Cardiac muscle cell (in vitro differentiated cells and primary cell): ENCODE measurements at regions not wholly inside any gene's neighbourhood (a gene's known extent, or its start where the extent isn't known, plus 50 kb on each side); places are given as distances from the start of the nearest gene placed in this dataset.

Experiments
- DNase-seq, 2 donors: peaks; one replicate each; pipeline versions ENCODE4 v3.0.0 to v3.0.0-alpha.2; 2010 to 2017; ENCODE audit warnings: low read depth in 1 of 2, low spot score in 1 of 2
- H3K27ac ChIP-seq: fragments of 200-600 bp; sonication (generic); 2 replicates; pipeline ENCODE4 v1.5.1; 2016
- H3K27me3 ChIP-seq: fragments of 200-600 bp; sonication (generic); 2 replicates; pipeline ENCODE4 v1.6.0; 2016; ENCODE audit warnings: control low read depth
- H3K36me3 ChIP-seq: fragments of 200-600 bp; sonication (generic); 2 replicates; pipeline ENCODE4 v1.5.1; 2016; ENCODE audit warnings: control low read depth
- H3K4me1 ChIP-seq: fragments of 200-600 bp; sonication (generic); 2 replicates; pipeline ENCODE4 v1.8.1; 2017; ENCODE audit warnings: low read depth, mild to moderate bottlenecking, mixed run types
- H3K4me3 ChIP-seq: fragments of 200-600 bp; sonication (generic); 2 replicates; pipeline ENCODE4 v1.5.1; 2016; ENCODE audit warnings: mild to moderate bottlenecking
- H3K9me3 ChIP-seq: fragments of 200-600 bp; sonication (generic); 2 replicates; pipeline ENCODE4 v1.5.1; 2017; ENCODE audit warnings: low read depth, mild to moderate bottlenecking, control low read depth
- TF ChIP-seq, protein P1 (sequence below): IDR thresholded peaks from 2 replicates; pipeline ENCODE4 v1.5.1; 2012; ENCODE audit warnings: low read depth, mild to moderate bottlenecking, low read length

- peaks cover 5% of the 10 kb centered on the region for H3K4me1 ChIP-seq
- TF ChIP-seq, protein P1, sequence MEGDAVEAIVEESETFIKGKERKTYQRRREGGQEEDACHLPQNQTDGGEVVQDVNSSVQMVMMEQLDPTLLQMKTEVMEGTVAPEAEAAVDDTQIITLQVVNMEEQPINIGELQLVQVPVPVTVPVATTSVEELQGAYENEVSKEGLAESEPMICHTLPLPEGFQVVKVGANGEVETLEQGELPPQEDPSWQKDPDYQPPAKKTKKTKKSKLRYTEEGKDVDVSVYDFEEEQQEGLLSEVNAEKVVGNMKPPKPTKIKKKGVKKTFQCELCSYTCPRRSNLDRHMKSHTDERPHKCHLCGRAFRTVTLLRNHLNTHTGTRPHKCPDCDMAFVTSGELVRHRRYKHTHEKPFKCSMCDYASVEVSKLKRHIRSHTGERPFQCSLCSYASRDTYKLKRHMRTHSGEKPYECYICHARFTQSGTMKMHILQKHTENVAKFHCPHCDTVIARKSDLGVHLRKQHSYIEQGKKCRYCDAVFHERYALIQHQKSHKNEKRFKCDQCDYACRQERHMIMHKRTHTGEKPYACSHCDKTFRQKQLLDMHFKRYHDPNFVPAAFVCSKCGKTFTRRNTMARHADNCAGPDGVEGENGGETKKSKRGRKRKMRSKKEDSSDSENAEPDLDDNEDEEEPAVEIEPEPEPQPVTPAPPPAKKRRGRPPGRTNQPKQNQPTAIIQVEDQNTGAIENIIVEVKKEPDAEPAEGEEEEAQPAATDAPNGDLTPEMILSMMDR = no peak
- no peaks in the 10 kb centered on the region for H3K9me3 ChIP-seq
- DNase-seq = peak in 1 of 2 donors; percentile 61
- H3K4me3 ChIP-seq = no peak overlapping the region
- no peaks in the 10 kb centered on the region for H3K36me3 ChIP-seq
- no peak overlapping the region for H3K27ac ChIP-seq
- no peaks in the 10 kb centered on the region for H3K27me3 ChIP-seq
These were observed 336.5 kb downstream of the FOXO1 start for GRCh38 chr13:40329781-40330485.

DNA sequence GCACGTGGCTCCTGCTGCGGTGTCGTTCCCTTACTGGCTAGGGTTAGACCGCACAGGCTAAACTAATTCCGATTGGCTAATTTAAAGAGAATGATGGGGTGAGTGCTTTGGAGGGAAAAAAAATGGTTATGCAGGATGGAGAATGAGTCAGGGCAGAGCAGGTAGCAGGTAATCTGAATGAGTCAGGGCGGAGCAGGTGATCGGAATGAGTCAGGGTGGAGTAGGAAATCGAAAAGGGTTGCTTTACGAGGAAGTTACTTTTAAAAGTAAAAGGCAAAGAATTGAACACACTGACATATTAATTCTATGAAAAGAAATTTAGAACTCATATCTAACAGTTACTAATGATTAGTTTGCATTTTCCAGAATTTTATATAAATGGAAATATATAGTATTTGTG lies 335.5 kb downstream of the FOXO1 start:
- H3K4me3 ChIP-seq = no peak overlapping the region
- no peak for DNase-seq
- TF ChIP-seq, protein P1 = no peak
- H3K4me1 ChIP-seq = peaks cover 5% of the 10 kb centered on the region
- no peak overlapping the region for H3K27ac ChIP-seq
- H3K9me3 ChIP-seq = no peaks in the 10 kb centered on the region
- H3K27me3 ChIP-seq = no peaks in the 10 kb centered on the region
- no peaks in the 10 kb centered on the region for H3K36me3 ChIP-seq

GRCh38 chr13:40331802-40332201 lies 334.6 kb downstream of the FOXO1 start:
- Histone ChIP-seq H3K36me3 (no peaks in the 10 kb centered on the region), H3K27me3 (no peaks in the 10 kb centered on the region), H3K27ac (no peak overlapping the region), H3K4me1 (peaks cover 5% of the 10 kb centered on the region), H3K9me3 (no peaks in the 10 kb centered on the region), H3K4me3 (no peak overlapping the region)
- no peak for DNase-seq
- TF ChIP-seq, protein P1 = no peak

DNA sequence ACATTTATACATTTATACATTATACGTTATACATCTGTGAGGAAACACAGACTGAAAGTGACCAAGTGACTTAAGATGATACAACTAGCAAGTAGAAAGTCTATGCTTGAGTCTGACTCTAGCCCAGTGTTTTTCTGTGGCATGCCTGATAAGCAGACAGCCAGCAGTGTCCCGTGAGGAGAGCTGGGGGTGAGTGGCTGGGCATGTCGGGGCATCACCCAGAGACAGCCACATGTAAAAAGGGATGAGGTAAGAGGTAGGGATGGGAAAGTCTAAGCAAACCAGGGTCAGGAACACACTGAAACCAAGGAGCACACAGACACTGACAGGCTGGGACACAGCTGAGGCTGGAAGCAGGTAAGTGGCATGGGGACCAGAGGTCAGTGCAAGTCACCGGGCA lies 333.2 kb downstream of the FOXO1 start:
- DNase-seq = no peak
- TF ChIP-seq, protein P1 = no peak
- Histone ChIP-seq H3K4me1 (peaks cover 5% of the 10 kb centered on the region), H3K4me3 (no peak overlapping the region), H3K36me3 (no peaks in the 10 kb centered on the region), H3K9me3 (no peaks in the 10 kb centered on the region), H3K27ac (no peak overlapping the region), H3K27me3 (no peaks in the 10 kb centered on the region)

- H3K36me3 ChIP-seq = no peaks in the 10 kb centered on the region
- H3K4me3 ChIP-seq = no peak overlapping the region
- H3K9me3 ChIP-seq = no peaks in the 10 kb centered on the region
- H3K27ac ChIP-seq = no peak overlapping the region
- H3K27me3 ChIP-seq = no peaks in the 10 kb centered on the region
- H3K4me1 ChIP-seq = peaks cover 5% of the 10 kb centered on the region
- DNase-seq = no peak
- TF ChIP-seq, protein P1 = no peak
These were observed 332.4 kb downstream of the FOXO1 start for GRCh38 chr13:40334031-40334430.
